ENCODE measurements at regions not wholly inside any gene's neighbourhood (a gene's known extent, or its start where the extent isn't known, plus 50 kb on each side); places are given as distances from the start of the nearest gene placed in this dataset.

DNA sequence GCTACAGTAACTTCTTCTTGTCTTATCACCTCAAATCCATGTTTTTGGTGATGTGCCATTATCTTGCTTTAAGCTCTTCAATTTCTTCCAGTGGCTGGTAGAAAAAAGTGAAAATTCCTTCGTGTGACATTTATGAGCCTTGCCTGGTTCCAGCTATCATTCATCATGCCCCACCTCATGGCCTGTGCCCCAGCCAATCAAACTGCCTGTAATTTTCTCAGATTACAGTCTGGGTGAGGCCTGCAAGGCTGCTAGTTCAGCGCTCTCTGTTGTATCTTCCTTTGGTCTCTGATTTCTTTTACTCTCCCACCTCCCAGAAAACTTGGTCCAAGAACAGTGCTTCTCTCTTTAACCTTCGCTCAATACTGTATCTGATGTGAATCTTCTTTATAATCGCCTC lies 249.3 kb upstream of the ZNF717 start:
- TF ChIP-seq, protein P1, sequence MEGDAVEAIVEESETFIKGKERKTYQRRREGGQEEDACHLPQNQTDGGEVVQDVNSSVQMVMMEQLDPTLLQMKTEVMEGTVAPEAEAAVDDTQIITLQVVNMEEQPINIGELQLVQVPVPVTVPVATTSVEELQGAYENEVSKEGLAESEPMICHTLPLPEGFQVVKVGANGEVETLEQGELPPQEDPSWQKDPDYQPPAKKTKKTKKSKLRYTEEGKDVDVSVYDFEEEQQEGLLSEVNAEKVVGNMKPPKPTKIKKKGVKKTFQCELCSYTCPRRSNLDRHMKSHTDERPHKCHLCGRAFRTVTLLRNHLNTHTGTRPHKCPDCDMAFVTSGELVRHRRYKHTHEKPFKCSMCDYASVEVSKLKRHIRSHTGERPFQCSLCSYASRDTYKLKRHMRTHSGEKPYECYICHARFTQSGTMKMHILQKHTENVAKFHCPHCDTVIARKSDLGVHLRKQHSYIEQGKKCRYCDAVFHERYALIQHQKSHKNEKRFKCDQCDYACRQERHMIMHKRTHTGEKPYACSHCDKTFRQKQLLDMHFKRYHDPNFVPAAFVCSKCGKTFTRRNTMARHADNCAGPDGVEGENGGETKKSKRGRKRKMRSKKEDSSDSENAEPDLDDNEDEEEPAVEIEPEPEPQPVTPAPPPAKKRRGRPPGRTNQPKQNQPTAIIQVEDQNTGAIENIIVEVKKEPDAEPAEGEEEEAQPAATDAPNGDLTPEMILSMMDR (IDR thresholded peaks at IDR 0.05) = no peak
- no peaks in the 10 kb centered on the region for H3K36me3 ChIP-seq
- H3K4me1 ChIP-seq = no peaks in the 10 kb centered on the region
- H3K9me3 ChIP-seq = no peaks in the 10 kb centered on the region
- H3K27ac ChIP-seq = no peak overlapping the region
- DNase-seq (ENCODE audit: low spot score in 2 of 2) = no peak
- H3K4me3 ChIP-seq = no peak overlapping the region
- H3K27me3 ChIP-seq = no peaks in the 10 kb centered on the region
- intact Hi-C loops (cut with DNase I) = no loop called here

DNA sequence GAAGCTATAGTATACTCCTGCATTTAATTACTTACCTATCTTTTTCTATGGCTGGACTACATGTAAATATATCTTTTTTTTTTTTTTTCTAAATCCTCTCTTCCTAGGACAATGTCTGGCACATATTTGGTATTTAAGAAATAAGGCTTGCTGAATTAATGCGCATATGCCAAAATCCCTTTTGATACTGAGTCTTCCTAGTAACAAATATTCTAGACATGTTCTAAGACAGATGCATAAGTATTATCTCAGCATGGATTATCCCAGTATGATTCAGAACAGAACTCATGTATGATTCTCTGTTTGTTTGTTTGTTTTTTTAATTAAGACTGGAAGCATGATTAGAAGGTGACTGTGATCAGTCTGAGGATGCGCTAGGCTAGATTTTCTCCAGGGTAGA lies 249.8 kb upstream of the ZNF717 start:
- no peak overlapping the region for H3K27ac ChIP-seq
- no peaks in the 10 kb centered on the region for H3K9me3 ChIP-seq
- TF ChIP-seq, protein P1 (IDR thresholded peaks at IDR 0.05) = no peak
- no peaks in the 10 kb centered on the region for H3K36me3 ChIP-seq
- no peak overlapping the region for H3K4me3 ChIP-seq
- intact Hi-C loops (cut with DNase I) = no loop called here
- no peak for DNase-seq (ENCODE audit: low spot score in 2 of 2)
- H3K27me3 ChIP-seq = no peaks in the 10 kb centered on the region
- H3K4me1 ChIP-seq = no peaks in the 10 kb centered on the region

DNA sequence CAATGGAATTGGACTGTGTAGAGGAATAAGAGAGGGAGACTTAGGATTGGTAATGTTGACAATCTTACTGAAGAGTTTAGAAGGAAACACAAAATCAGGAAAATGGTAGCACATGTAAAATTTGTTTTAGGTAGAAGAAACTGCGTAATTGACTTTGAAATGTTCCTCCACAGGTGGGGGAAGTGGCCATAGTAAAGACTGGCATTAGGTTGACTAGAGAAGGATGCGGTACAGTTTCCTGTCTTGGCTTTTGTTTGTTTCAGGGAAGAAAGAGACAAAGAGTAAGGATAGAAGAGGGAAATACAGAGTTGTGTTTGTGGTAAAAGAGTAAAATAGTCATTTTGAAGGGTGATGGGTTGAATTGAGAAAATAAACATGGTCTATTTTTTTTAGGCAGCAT lies 253.6 kb upstream of the ZNF717 start:
- peaks cover 0 to 3% of the 10 kb centered on the region in 2 donors for H3K4me1 ChIP-seq
- intact Hi-C loops (cut with DNase I) = no loop called here
- no peak for DNase-seq (ENCODE audit: low spot score in 2 of 2)
- H3K27ac ChIP-seq = no peak overlapping the region
- H3K4me3 ChIP-seq = no peak overlapping the region
- H3K27me3 ChIP-seq = no peaks in the 10 kb centered on the region
- TF ChIP-seq, protein P1 (IDR thresholded peaks at IDR 0.05) = no peak
- no peaks in the 10 kb centered on the region for H3K36me3 ChIP-seq
- no peaks in the 10 kb centered on the region for H3K9me3 ChIP-seq

DNA sequence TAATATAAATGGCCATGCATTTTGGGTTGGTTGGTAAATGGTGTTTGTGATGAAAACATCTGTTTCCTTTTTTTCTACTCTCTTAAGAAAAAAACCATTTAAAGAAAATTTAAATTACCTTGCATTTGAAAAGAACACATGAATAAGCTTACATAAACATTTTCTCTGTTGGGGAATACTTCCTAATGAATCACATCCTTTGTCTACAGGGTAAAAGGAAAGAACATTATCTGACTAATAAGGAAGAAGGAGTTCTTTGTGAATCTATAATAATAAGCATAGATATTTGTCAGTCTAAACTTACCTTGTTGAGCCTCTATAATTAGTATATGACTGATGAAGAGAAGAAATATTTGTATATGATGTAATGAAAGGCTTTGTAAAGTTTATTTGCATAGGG lies 254.1 kb upstream of the ZNF717 start:
- peaks cover 0 to 3% of the 10 kb centered on the region in 2 donors for H3K4me1 ChIP-seq
- no peak overlapping the region for H3K27ac ChIP-seq
- H3K4me3 ChIP-seq = no peak overlapping the region
- no peak for DNase-seq (ENCODE audit: low spot score in 2 of 2)
- intact Hi-C loops (cut with DNase I) = no loop called here
- TF ChIP-seq, protein P1 (IDR thresholded peaks at IDR 0.05) = no peak
- H3K27me3 ChIP-seq = no peaks in the 10 kb centered on the region
- no peaks in the 10 kb centered on the region for H3K9me3 ChIP-seq
- no peaks in the 10 kb centered on the region for H3K36me3 ChIP-seq

DNA sequence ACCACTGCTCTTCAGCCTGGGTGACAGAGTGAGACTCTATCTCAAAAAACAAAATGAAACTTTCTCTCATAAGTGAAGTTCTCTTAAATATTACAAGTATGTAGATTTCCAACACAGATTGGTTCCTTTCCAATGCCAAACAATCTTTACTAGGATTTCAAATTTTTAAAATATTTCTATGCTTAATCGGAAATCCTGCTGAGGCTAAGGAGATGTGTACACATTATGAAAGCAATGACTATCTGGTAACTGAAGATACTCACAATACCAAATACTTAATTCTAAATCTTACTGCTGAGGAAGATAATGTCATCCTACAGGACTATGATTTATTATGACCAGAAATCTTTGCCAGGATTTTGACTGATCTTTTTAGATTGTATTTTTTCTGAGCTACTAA lies 255.6 kb upstream of the ZNF717 start:
- Histone ChIP-seq H3K27ac (no peak overlapping the region), H3K9me3 (no peaks in the 10 kb centered on the region), H3K36me3 (no peaks in the 10 kb centered on the region), H3K4me3 (no peak overlapping the region), H3K27me3 (no peaks in the 10 kb centered on the region), H3K4me1 (peaks cover 0 to 6% of the 10 kb centered on the region in 2 donors)
- no peak for DNase-seq (ENCODE audit: low spot score in 2 of 2)
- TF ChIP-seq, protein P1 (IDR thresholded peaks at IDR 0.05) = no peak
- intact Hi-C loops (cut with DNase I) = no loop called here

DNA sequence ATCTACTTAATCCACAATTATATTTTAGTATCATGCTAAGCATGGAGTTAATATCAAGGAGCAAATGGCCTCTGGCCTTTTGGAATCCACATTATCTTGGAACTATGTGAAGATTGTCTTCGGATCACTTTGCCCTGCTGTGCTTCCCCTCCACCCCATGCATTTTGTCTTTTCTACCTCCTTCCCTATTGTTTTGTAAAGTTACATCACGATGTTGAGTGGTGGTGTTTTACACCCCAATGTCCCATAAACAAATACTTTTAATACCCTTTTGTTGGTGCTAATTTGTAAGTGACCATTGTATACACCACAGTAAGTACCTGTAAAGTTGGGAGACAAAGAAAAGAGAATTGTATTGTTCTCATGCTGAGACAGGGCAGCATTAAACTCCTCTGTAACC lies 258.4 kb upstream of the ZNF717 start:
- no peak overlapping the region for H3K4me3 ChIP-seq
- DNase-seq (ENCODE audit: low spot score in 2 of 2) = no peak
- H3K9me3 ChIP-seq = no peaks in the 10 kb centered on the region
- H3K27ac ChIP-seq = no peak overlapping the region
- TF ChIP-seq, protein P1 (IDR thresholded peaks at IDR 0.05) = no peak
- intact Hi-C loops (cut with DNase I) = no loop called here
- H3K36me3 ChIP-seq = no peaks in the 10 kb centered on the region
- H3K27me3 ChIP-seq = no peaks in the 10 kb centered on the region
- H3K4me1 ChIP-seq = peaks cover 0 to 6% of the 10 kb centered on the region in 2 donors

All from ascending aorta (tissue), 2 donors.